H9 (cell line): ENCODE measurements at regions not wholly inside any gene's neighbourhood (a gene's known extent, or its start where the extent isn't known, plus 50 kb on each side); places are given as distances from the start of the nearest gene placed in this dataset.

Experiments used
- DNase-seq: peaks from one replicate; pipeline ENCODE4 v3.0.0-alpha.2; 2017
- H2AFZ ChIP-seq: one replicate; pipeline ENCODE4 v1.6.1; 2013; ENCODE audit warnings: mild to moderate bottlenecking, low read length, control low read depth, moderate library complexity
- H2AK5ac ChIP-seq: 2 replicates; pipeline ENCODE4 v1.6.1; 2013; ENCODE audit warnings: low read length, control low read depth, mixed read lengths; ENCODE audit not compliant: insufficient read length
- H2BK120ac ChIP-seq: one replicate; pipeline ENCODE4 v1.6.1; 2013; ENCODE audit warnings: low read depth, mild to moderate bottlenecking, low read length, control low read depth, inconsistent platforms; ENCODE audit not compliant: poor library complexity, severe bottlenecking
- H2BK12ac ChIP-seq: 2 replicates; pipeline ENCODE4 v1.6.1; 2013; ENCODE audit warnings: low read length, control low read depth, mixed read lengths, low read depth; ENCODE audit not compliant: insufficient read length
- H2BK15ac ChIP-seq: 2 replicates; pipeline ENCODE4 v1.6.1; 2013; ENCODE audit warnings: low read depth, low read length, control low read depth
- H2BK20ac ChIP-seq: one replicate; pipeline ENCODE4 v1.6.1; 2013; ENCODE audit warnings: low read depth, mild to moderate bottlenecking, low read length, control low read depth, inconsistent platforms; ENCODE audit not compliant: poor library complexity, severe bottlenecking
- H2BK5ac ChIP-seq: 2 replicates; pipeline ENCODE4 v1.6.1; 2013; ENCODE audit warnings: low read length, control low read depth, mixed read lengths; ENCODE audit not compliant: insufficient read length
- H3K14ac ChIP-seq: 2 replicates; pipeline ENCODE4 v1.6.1; 2013; ENCODE audit warnings: low read length, control low read depth; ENCODE audit not compliant: insufficient read depth
- H3K18ac ChIP-seq: 2 replicates; pipeline ENCODE4 v1.6.1; 2013; ENCODE audit warnings: low read depth, mild to moderate bottlenecking, mixed read lengths, low read length, control low read depth; ENCODE audit not compliant: insufficient read length
- H3K23ac ChIP-seq: 2 replicates; pipeline ENCODE4 v1.6.1; 2013; ENCODE audit warnings: low read length, control low read depth, mixed read lengths, low read depth; ENCODE audit not compliant: insufficient read length
- H3K23me2 ChIP-seq: 2 replicates; pipeline ENCODE4 v1.6.1; 2013; ENCODE audit warnings: low read depth, mild to moderate bottlenecking, mixed read lengths, low read length, control low read depth; ENCODE audit not compliant: insufficient read length, poor library complexity, severe bottlenecking
- H3K27ac ChIP-seq: 2 replicates; pipeline ENCODE4 v1.5.1; 2013; ENCODE audit warnings: low read length, control low read depth, mixed read lengths, low read depth; ENCODE audit not compliant: insufficient read length
- H3K27me3 ChIP-seq: 2 replicates; pipeline ENCODE4 v1.6.1; 2013; ENCODE audit warnings: low read length, control low read depth, inconsistent platforms; ENCODE audit not compliant: insufficient read depth
- H3K4ac ChIP-seq: 2 replicates; pipeline ENCODE4 v1.6.1; 2013; ENCODE audit warnings: low read depth, mild to moderate bottlenecking, control low read depth, inconsistent platforms, low read length, moderate library complexity
- H3K4me1 ChIP-seq: 2 replicates; pipeline ENCODE4 v1.6.1; 2013; ENCODE audit warnings: low read length, control low read depth, inconsistent platforms; ENCODE audit not compliant: insufficient read depth
- H3K4me2 ChIP-seq: 2 replicates; pipeline ENCODE4 v1.6.1; 2013; ENCODE audit warnings: low read length, control low read depth, mixed read lengths; ENCODE audit not compliant: insufficient read length, insufficient read depth
- H3K56ac ChIP-seq: 2 replicates; pipeline ENCODE4 v1.6.1; 2013; ENCODE audit warnings: low read depth, mild to moderate bottlenecking, mixed read lengths, low read length, control low read depth; ENCODE audit not compliant: insufficient read length
- H3K79me1 ChIP-seq: 2 replicates; pipeline ENCODE4 v1.6.1; 2013; ENCODE audit warnings: low read depth, mild to moderate bottlenecking, moderate library complexity, low read length, control low read depth, inconsistent platforms; ENCODE audit not compliant: insufficient read depth, poor library complexity, severe bottlenecking
- H3K79me2 ChIP-seq: 2 replicates; pipeline ENCODE4 v1.6.1; 2013; ENCODE audit warnings: low read length, control low read depth, inconsistent platforms; ENCODE audit not compliant: insufficient read depth
- H3K9ac ChIP-seq: 2 replicates; pipeline ENCODE4 v1.6.1; 2013; ENCODE audit warnings: low read length, control low read depth, mixed read lengths; ENCODE audit not compliant: insufficient read length; ENCODE audit errors: extremely low read depth
- H3K9me3 ChIP-seq: one replicate; pipeline ENCODE4 v1.6.1; 2013; ENCODE audit warnings: low read depth, low read length, inconsistent platforms; ENCODE audit not compliant: control insufficient read depth
- H3T11ph ChIP-seq: one replicate; pipeline ENCODE4 v1.6.1; 2013; ENCODE audit warnings: mild to moderate bottlenecking, low read length, control low read depth, inconsistent platforms
- H4K20me1 ChIP-seq: one replicate; pipeline ENCODE4 v1.6.1; 2013; ENCODE audit not compliant: control insufficient read depth, insufficient read length, insufficient read depth
- H4K5ac ChIP-seq: 2 replicates; pipeline ENCODE4 v1.6.1; 2013; ENCODE audit warnings: low read depth, mild to moderate bottlenecking, mixed read lengths, low read length, control low read depth; ENCODE audit not compliant: insufficient read length
- H4K8ac ChIP-seq: replicated peaks from 2 replicates; pipeline ENCODE4 v1.6.1; 2013; ENCODE audit warnings: low read length, control low read depth, mixed read lengths, low read depth; ENCODE audit not compliant: insufficient read length
- H4K91ac ChIP-seq: 2 replicates; pipeline ENCODE4 v1.6.1; 2013; ENCODE audit warnings: low read depth, mild to moderate bottlenecking, moderate library complexity, mixed read lengths, low read length, control low read depth; ENCODE audit not compliant: insufficient read length
- H3K27ac Mint-ChIP-seq, 3 experiments: 2 replicates in 2 of 3; 3 replicates in 1 of 3; pipeline ENCODE4 v1.8.0; 2020 to 2021; ENCODE audit warnings: mixed read lengths in 3 of 3, mild to moderate bottlenecking in 1 of 3, moderate library complexity in 1 of 3
- H3K27me3 Mint-ChIP-seq: 2 replicates; pipeline ENCODE4 v1.8.0; 2021; ENCODE audit warnings: low read depth, mild to moderate bottlenecking, moderate library complexity, mixed read lengths
- H3K36me3 Mint-ChIP-seq, 3 experiments: 2 replicates in 2 of 3; 3 replicates in 1 of 3; pipeline ENCODE4 v1.8.0; 2020 to 2021; ENCODE audit warnings: low read depth in 3 of 3, mixed read lengths in 3 of 3; ENCODE audit not compliant: insufficient read depth in 1 of 3
- H3K4me1 Mint-ChIP-seq, 2 experiments: 2 replicates each; pipeline ENCODE4 v1.8.0; 2020; ENCODE audit warnings: mixed read lengths in 2 of 2
- H3K4me3 Mint-ChIP-seq, 2 experiments: 2 replicates in 1 of 2; 3 replicates in 1 of 2; pipeline ENCODE4 v1.8.0; 2020 to 2021; ENCODE audit warnings: mild to moderate bottlenecking in 2 of 2, mixed read lengths in 2 of 2, moderate library complexity in 1 of 2
- H3K9me3 Mint-ChIP-seq, 2 experiments: 2 replicates in 1 of 2; 3 replicates in 1 of 2; pipeline ENCODE4 v1.8.0; 2020; ENCODE audit warnings: mild to moderate bottlenecking in 2 of 2, mixed read lengths in 2 of 2, moderate library complexity in 1 of 2
- WGBS: extraction: QIAGEN DNeasy Blood & Tissue Kit; methylation state at CpG from one replicate; pipeline ENCODE4 v1.1.7; 2013; ENCODE audit warnings: missing lambda C conversion rate, low lambda C conversion rate, mixed read lengths; ENCODE audit not compliant: insufficient read length; ENCODE audit errors: extremely low coverage; 5-methylcytosine and 5-hydroxymethylcytosine counted together
- TF ChIP-seq, protein P1 (sequence below): fragments of 200-600 bp; sonication (generic); conservative IDR thresholded peaks from 3 replicates; pipeline ENCODE4 v1.8.0; 2021; ENCODE audit warnings: antibody characterized with exemption, mild to moderate bottlenecking

DNA sequence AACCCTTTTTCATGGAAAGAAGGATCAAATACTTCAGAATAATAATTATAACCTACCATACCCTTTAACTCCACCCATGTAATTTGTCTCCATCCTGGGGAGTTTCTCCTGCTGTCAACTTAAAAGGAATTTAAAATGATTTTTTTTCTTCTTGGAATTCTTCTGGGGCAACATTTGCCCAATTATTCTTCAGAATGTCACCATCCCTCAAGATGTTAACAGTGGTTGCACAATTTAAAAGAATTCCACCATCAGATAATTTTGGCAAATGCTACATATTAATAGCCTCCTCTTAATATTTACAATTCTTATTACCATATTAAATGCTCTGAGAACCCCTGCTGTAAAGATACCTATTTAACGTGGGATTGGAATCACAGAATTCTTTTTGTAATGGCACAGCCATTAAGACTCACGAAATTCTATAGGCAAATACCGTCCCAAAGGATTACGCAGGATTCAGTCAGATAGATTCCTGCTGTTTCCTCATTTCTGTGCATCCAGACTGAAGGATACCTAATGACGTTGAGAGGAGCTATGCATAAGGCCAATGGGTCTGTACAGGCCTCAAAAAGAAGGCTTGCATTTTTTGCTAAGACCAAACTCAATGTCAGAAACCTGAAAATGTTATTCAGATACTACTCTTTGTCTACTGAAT, 177.5 kb downstream of the DAD1 start:
- no peak overlapping the region for H4K8ac ChIP-seq
- no peak overlapping the region for H3K56ac ChIP-seq
- H3K79me2 ChIP-seq: no peaks in the 10 kb centered on the region
- H3K23me2 ChIP-seq: no peaks in the 10 kb centered on the region
- no peak overlapping the region for H3K14ac ChIP-seq
- TF ChIP-seq, protein P1, sequence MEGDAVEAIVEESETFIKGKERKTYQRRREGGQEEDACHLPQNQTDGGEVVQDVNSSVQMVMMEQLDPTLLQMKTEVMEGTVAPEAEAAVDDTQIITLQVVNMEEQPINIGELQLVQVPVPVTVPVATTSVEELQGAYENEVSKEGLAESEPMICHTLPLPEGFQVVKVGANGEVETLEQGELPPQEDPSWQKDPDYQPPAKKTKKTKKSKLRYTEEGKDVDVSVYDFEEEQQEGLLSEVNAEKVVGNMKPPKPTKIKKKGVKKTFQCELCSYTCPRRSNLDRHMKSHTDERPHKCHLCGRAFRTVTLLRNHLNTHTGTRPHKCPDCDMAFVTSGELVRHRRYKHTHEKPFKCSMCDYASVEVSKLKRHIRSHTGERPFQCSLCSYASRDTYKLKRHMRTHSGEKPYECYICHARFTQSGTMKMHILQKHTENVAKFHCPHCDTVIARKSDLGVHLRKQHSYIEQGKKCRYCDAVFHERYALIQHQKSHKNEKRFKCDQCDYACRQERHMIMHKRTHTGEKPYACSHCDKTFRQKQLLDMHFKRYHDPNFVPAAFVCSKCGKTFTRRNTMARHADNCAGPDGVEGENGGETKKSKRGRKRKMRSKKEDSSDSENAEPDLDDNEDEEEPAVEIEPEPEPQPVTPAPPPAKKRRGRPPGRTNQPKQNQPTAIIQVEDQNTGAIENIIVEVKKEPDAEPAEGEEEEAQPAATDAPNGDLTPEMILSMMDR: no peak
- H3K18ac ChIP-seq: no peak overlapping the region
- no peak overlapping the region for H3K9ac ChIP-seq
- no peak overlapping the region for H2BK5ac ChIP-seq
- no peak overlapping the region for H2AK5ac ChIP-seq
- no peak overlapping the region for H2BK12ac ChIP-seq
- H2BK120ac ChIP-seq: no peak overlapping the region
- H2BK20ac ChIP-seq: no peak overlapping the region
- H3K9me3 ChIP-seq: no peaks in the 10 kb centered on the region
- no peak overlapping the region for H3K27ac ChIP-seq
- DNase-seq: no peak
- no peaks in the 10 kb centered on the region; the same call in none of the 2 replicates for H3K27me3 Mint-ChIP-seq
- no peak overlapping the region for H3K4me2 ChIP-seq
- H3T11ph ChIP-seq: no peak overlapping the region
- H3K79me1 ChIP-seq: no peaks in the 10 kb centered on the region
- no peak overlapping the region for H3K27ac Mint-ChIP-seq
- no peaks in the 10 kb centered on the region for H3K36me3 Mint-ChIP-seq
- no peak overlapping the region for H4K5ac ChIP-seq
- H3K9me3 Mint-ChIP-seq: no peaks in the 10 kb centered on the region
- no peaks in the 10 kb centered on the region for H4K20me1 ChIP-seq
- H2AFZ ChIP-seq: no peak overlapping the region
- no peak overlapping the region for H2BK15ac ChIP-seq
- H3K27me3 ChIP-seq: no peaks in the 10 kb centered on the region
- no peak overlapping the region for H4K91ac ChIP-seq
- no CpG with 5 or more reads among the region's 5 CpGs for WGBS
- peaks cover 7 to 12% of the 10 kb centered on the region in 2 experiments for H3K4me1 Mint-ChIP-seq
- H3K4me1 ChIP-seq: 0 out of 2 replicates have a peak, but pooled peaks cover 3% of the 10 kb centered on the region
- H3K4me3 Mint-ChIP-seq: no peak overlapping the region
- no peak overlapping the region for H3K23ac ChIP-seq
- H3K4ac ChIP-seq: no peak overlapping the region
